Renal cortex interstitium (tissue), 11 donors: ENCODE measurements at regions not wholly inside any gene's neighbourhood (a gene's known extent, or its start where the extent isn't known, plus 50 kb on each side); places are given as distances from the start of the nearest gene placed in this dataset.
A peak's percentile ranks its signal among the peaks of the same experiment; 100 is the strongest.
"Not testable (repeated sequence)": the region's sequence is repeated elsewhere in the genome, so short reads cannot be mapped to it uniquely, and the experiment has no call there.

ENCODE experiments used
- DNase-seq, 11 donors: peaks; one replicate each; pipeline ENCODE4 v3.0.0-alpha.2; 2013; ENCODE audit warnings: low read depth in 9 of 11, low spot score in 4 of 11; ENCODE audit errors: extremely low read depth in 1 of 11

DNA sequence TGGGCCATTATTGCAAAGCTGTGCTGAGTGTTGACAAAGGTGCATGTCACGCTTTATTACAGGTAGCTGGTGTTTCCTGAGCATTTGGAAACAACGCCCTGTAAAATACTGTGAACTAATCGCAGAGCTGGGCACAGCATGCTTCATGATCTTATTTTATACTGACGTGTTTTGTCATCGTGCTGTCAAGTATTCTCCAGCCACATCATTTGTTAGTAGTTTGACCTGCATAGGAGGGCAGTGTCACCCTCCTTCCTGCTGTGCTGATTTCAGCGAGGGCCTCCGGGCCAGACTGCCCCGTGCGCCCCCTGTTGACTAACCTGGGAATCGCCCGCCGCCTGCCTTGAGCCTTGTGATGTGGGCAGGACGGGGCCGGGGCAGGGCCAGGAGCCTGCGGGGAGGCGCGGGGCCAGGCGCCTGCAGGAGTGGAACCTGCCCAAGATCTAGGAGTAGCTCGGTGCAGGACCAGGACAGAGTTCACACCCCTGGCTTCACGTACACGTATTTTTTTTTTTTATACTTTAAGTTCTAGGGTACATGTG, 820.7 kb downstream of the KCNJ18 start:
- DNase-seq = no peak

DNA sequence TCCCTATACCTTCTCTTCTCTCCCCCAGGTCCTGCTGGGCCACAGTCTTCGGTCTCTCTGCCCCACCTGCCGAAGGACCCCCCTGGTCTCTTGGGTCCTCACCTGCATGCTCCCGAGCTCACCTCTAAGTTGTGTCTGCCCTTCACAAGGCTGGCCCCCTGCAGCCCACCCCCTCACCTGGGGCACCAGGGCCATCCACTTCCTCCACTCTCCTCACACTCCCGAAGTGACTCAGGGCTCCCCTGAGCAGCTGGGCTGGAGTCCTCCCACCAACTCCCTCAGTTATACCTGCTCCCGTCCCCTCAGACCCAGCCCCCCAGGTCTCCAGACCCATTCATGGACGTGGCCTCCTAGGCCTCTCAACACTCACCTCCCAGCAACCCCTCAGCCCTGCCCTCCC, 822.0 kb downstream of the KCNJ18 start:
- no peak for DNase-seq

DNA sequence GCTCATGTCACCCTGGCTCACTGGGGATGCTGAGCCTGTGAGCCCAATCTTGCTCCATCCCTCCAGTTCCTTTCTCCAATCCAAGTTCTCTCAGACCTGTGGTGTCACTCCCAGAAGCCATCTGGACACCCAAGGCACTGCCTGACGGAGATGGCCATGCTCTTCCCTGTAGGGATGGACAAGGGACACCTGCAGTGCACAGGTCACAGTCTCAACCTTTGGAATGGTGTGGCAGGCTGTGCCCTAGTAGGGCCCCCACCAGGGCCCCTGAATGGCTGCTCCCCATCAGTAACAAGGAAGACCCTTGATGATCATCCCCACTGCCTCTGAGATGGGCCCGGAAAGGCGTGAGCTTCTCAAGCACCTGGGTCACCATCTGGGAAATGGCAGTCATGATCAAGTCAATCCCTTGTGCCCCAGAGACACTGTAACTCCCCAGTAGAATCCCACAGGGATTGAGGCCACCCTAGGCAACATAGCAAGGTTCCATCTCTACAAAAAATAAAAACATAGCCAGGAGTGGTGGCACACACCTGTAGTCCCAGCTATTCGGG, 822.5 kb downstream of the KCNJ18 start:
- no peak for DNase-seq

DNA sequence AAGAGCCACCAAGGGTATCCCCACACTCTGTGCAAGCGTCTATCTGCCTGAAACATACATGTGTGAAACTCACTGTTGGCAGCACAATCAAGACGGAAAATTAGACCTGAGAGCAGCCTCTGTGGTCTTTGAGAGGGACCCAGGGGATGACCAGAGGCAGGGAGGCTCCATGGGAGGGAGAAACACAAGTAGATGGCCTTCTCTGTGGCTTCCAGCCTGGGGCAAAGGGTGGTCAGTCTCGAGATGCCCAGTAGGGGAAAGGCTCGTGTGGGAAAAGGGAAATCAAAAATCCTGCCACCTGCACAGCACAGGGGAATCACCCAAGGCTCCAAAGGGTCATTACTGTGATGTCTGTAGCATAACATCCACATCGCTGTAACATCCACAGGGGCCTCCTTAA, 823.3 kb downstream of the KCNJ18 start:
- no peak for DNase-seq

DNA sequence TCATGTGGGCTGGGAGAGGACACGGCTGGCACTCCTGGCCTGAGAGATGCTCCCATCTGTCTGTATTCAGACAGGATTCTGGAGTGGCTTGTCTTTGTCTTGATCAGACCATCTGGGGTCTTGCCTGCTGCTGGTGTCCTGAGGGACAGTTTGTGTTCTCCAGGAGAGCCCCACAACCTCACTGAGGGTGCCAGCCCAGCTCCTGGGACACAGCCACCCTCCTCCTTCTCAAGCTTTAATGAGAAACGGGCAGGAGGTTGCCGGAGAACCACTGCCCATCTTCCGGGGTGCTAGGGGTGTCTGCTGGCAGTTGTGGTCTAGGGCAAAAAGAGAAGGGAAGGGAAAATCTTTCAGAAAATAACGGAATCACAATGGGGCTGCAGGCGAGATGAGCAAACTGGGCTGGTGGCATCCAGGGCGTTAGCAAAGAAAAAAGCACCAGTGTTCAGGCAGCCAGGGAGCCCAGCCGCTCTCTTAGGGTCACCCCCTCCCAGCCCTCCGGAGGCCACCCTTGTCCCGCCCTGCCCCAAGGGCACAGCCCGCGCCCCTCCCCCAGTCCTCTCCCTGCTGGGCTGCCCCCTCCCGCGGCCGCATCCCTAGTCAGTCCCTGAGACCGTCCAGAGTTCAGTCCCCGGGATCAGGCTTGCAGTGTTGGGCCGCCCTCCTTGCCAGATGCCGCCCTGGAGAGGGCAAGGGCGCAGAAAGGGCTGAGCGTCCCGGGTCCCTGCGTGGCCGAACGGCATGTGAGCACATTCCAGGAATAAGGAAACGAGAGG, 824.7 kb downstream of the KCNJ18 start:
- DNase-seq = no peak

DNA sequence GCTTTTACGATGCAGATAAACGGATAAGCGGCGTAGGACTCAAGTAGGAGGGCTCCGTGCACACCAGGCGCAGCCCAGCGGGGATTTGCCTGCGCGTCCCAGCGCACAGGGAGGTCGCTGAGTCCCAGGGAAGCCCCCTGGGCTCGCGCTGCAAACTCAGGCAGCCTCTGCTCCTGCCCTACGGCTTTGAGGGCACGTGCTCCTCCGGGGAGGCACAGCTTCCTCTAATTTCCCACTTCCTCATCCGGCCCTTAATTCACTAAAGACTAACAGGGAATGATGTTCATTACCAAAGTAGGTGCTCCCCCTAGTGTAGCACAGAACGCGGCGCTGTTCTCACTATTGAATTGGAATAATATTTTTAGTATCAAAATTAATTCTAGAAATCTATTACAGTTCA, 825.4 kb downstream of the KCNJ18 start:
- DNase-seq = no peak

DNA sequence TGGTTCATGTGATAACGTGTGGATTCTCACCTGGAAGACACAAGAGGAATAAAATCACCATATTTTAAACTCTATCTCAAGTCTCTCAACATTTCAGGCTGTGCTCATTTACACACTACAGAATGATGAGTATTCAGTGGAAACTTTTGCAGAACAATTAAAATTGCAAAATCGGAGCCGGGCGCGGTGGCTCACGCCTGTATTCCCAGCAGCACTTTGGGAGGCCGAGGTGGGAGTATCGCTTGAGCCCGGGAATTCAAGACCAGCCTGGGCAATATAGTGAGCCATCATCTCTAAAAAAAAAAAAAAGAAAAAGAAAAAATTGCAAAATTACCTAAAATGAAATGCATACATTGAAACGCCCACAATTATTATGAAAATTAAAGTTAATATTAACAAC, 825.9 kb downstream of the KCNJ18 start:
- DNase-seq = no peak

DNA sequence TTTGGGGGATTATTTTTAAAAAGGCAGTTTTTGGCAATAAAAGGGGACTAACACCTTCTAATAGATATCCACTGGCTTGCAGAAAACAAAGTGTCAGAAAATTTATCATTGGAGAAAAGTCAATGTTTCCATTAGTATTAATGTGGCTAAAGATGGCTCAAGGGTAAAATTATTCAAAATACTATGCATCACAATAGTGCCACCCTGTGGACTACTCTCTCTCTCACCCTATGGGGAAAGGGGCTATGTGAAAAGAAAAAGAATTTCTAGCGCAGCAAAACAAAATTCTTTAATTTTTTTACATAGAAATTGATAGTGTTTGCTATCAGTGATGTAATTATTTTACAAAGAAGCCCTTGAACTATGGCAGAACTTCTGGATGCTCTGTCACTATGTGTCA, 856.5 kb downstream of the KCNJ18 start:
- DNase-seq = not testable (repeated sequence)

DNA sequence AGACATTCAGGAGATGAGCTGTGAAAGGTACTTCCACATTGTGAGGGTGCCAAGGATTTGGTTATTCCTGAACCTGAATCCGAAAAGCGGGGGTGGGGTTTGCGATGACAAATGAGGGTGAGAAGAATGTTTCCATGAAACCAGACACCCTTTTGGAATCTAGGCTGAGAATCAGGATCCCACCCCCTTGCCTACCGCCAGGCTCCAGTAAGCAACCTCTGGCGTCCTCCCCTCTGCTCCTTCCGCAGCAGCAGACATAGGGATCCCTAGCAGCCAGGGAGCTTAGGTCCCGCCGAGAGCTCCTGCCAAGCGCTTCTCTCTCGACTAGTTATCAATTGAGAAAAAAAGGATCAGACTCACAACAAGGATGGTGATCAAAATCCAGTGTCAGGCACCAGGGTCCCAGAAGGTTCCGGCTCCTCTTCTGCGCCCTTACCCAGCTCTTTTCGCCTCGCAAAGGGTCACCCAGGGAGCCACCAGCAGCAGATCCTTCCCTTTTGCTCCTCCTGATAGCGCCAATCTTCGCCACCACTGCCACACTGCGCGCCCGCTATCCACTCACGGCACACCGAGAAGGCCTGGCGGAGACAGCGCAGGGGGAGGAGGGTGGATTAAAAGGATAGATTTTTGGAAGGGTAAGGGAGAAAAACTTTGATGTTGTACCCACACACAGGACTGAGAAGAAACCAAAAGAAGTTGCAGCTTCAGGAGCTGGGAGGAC, 859.5 kb downstream of the KCNJ18 start:
- DNase-seq = not testable (repeated sequence)

DNA sequence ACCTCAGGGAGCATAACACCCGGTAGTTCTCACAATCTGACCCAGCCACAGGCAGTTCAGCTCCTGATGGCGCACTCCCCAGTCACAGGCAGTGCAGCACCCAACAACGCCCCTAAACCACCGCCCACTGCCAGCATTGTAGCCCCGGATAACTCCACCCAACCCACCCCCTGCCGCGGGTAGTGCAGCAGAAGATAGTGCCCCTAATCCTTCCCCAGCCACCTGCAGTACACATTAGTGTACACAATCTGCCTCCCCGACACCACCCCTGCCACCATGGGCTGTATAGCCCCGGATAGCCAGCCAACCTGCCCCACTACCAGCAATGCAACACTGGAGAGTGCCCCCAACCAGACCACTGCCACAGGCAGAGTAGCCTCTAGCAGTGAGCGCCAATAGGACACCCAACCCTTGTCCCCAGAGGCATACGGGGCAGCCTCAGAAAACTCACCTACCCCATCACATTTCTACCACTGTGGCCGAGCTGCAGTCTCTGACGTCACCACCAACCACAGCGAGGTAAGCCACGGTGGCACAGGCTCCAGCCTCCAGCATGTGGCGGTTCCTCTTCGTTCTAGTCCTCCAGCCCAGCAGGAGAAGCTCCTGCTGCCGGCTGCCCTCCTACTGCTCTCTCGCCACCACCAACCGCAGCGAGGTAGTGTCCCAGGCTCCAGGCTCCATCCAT, 877.3 kb downstream of the KCNJ18 start:
- no peak for DNase-seq

DNA sequence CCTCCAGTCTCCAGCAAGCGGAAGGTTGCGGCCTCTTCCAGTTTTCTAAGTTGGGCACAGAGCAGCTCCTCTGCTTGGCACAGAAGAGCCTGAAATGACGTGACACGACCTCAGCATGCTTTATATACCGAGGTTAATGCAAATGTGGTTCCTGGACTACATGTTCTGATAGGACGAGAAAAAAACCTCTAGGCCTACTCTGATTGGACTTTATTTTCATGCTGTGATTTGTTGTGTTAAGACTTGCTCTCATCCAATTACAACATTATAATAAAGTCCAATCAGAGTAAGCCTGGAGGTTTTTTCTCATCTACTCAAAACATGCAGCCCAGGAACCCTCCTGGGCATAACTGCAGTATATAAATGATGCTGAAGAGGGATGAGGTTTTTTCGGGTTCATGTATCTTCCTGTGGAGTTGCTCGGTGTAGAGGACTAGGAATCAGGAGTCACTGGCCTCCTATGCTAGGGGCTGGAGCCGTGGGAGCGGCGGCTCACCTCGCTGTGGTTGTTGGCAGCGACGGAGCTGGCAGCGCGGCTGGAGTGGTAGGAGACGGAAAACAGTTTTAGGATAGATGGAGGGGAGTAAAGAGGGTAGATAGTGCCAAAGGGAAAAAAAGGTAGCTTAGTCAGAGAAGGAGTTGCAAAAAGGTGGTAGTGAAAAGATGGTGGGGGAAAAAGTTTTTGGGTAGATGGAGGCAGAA, 878.0 kb downstream of the KCNJ18 start:
- DNase-seq = no peak

DNA sequence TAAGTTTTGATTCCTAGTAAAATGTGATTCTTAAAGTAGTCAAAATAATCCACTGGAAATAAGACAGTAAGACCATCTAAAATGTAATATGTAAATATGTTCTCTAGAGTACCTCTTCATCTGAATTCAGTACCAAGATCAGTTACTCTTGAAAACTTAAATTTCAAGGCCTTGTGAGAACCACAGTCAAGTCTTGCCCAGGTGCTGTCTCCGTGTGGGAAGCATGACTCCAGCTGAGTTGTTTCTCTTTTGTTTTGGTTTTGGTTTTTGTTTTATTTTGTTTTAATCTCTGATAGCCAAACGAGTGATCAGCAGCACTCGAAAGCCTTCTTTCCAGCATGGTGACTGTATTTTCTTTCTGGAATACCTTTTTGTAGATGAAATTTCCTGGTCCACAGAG, 907.0 kb downstream of the KCNJ18 start:
- DNase-seq = no peak

DNA sequence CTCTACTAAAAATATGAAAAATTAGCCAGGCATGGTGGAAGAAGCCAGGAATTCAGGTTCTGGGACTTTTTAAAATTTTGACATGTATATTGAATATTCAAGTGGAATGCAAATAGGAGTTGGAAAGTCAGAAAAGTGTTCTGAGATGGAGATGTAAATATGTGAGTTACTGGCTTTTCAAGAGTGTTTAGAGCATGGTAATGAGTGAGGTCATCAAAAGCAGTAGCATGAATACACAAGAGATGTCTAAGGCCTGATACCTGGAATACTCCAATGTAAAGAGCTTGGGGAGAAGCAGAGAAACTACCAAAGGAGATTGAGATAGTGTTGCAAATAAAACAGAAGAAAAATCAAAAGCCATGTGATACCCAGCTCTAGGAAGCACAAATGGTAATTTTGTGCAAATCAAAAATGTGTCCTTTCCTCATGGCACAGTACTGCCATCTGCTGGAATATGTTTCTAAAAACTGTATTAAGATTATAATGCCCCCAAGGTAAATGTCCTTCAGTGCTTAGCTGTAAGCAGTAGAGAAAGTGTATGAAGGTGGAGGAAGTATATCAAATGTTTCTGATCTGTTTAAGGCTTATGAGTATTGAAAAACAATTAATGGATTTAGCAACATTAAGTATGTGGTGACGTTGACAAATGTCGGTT, 908.4 kb downstream of the KCNJ18 start:
- DNase-seq = peak in 4 of 11 donors; percentile 0 to 9 (median 2)
